ENCODE measurements at regions not wholly inside any gene's neighbourhood (a gene's known extent, or its start where the extent isn't known, plus 50 kb on each side); places are given as distances from the start of the nearest gene placed in this dataset.

- Histone ChIP-seq H3K4me2 (ENCODE audit: low read depth, low read length) (no peak overlapping the region), H3K36me3 (replicated peaks; ENCODE audit: insufficient read depth, low read length) (no peaks in the 10 kb centered on the region), H3K9me3 (replicated peaks; ENCODE audit: insufficient read depth, low read length) (no peaks in the 10 kb centered on the region), H4K20me1 (ENCODE audit: insufficient read depth, low read length) (no peaks in the 10 kb centered on the region), H3K27ac (ENCODE audit: low read length) (no peak overlapping the region), H3F3A (ENCODE audit: insufficient read depth, low read length) (no peaks in the 10 kb centered on the region), H3K79me2 (ENCODE audit: low read length) (no peaks in the 10 kb centered on the region), H3K4me1 (ENCODE audit: low read length) (no peaks in the 10 kb centered on the region), H3K4me3 (ENCODE audit: low read length) (no peak overlapping the region), H3K27me3 (replicated peaks; ENCODE audit: insufficient read depth, low read length) (no peaks in the 10 kb centered on the region), H3K9ac (ENCODE audit: low read length) (no peak overlapping the region), H2AFZ (ENCODE audit: low read length) (no peak overlapping the region), H3K9me2 (replicated peaks; ENCODE audit: insufficient read depth, low read length) (no peaks in the 10 kb centered on the region)
- DNase-seq: no peak
- TF ChIP-seq EZH2phosphoT487 (IDR thresholded peaks at IDR 0.05; ENCODE audit: low read length): no peak
- no peak for TF ChIP-seq CTCF (IDR thresholded peaks at IDR 0.05; ENCODE audit: low read length)
- no peak for TF ChIP-seq EZH2 (optimal IDR thresholded peaks at IDR 0.05; ENCODE audit: low read depth, low read length)
Measured at GRCh38 chr7:83852136-83852535, 203.2 kb upstream of the SEMA3E start.

- TF ChIP-seq EZH2 (optimal IDR thresholded peaks at IDR 0.05; ENCODE audit: low read depth, low read length) (no peak), EZH2phosphoT487 (IDR thresholded peaks at IDR 0.05; ENCODE audit: low read length) (no peak), CTCF (IDR thresholded peaks at IDR 0.05; ENCODE audit: low read length) (no peak)
- Histone ChIP-seq H3F3A (ENCODE audit: insufficient read depth, low read length) (no peaks in the 10 kb centered on the region), H3K9ac (ENCODE audit: low read length) (no peak overlapping the region), H3K9me3 (replicated peaks; ENCODE audit: insufficient read depth, low read length) (no peaks in the 10 kb centered on the region), H3K4me3 (ENCODE audit: low read length) (no peak overlapping the region), H3K9me2 (replicated peaks; ENCODE audit: insufficient read depth, low read length) (no peaks in the 10 kb centered on the region), H3K36me3 (replicated peaks; ENCODE audit: insufficient read depth, low read length) (no peaks in the 10 kb centered on the region), H3K4me1 (ENCODE audit: low read length) (no peaks in the 10 kb centered on the region), H3K27me3 (replicated peaks; ENCODE audit: insufficient read depth, low read length) (no peaks in the 10 kb centered on the region), H3K79me2 (ENCODE audit: low read length) (no peaks in the 10 kb centered on the region), H4K20me1 (ENCODE audit: insufficient read depth, low read length) (no peaks in the 10 kb centered on the region), H3K4me2 (ENCODE audit: low read depth, low read length) (no peak overlapping the region), H3K27ac (ENCODE audit: low read length) (no peak overlapping the region), H2AFZ (ENCODE audit: low read length) (no peak overlapping the region)
- no peak for DNase-seq
Measured at GRCh38 chr7:83851551-83851950, 202.6 kb upstream of the SEMA3E start.

- no peak overlapping the region for H3K4me2 ChIP-seq (ENCODE audit: low read depth, low read length)
- no peaks in the 10 kb centered on the region for H3K79me2 ChIP-seq (ENCODE audit: low read length)
- no peaks in the 10 kb centered on the region for H3K9me3 ChIP-seq (replicated peaks; ENCODE audit: insufficient read depth, low read length)
- no peak for DNase-seq
- TF ChIP-seq CTCF (IDR thresholded peaks at IDR 0.05; ENCODE audit: low read length): no peak
- no peak overlapping the region for H3K27ac ChIP-seq (ENCODE audit: low read length)
- no peaks in the 10 kb centered on the region for H3F3A ChIP-seq (ENCODE audit: insufficient read depth, low read length)
- no peak overlapping the region for H3K9ac ChIP-seq (ENCODE audit: low read length)
- H3K36me3 ChIP-seq (replicated peaks; ENCODE audit: insufficient read depth, low read length): no peaks in the 10 kb centered on the region
- no peaks in the 10 kb centered on the region for H3K27me3 ChIP-seq (replicated peaks; ENCODE audit: insufficient read depth, low read length)
- no peak overlapping the region for H3K4me3 ChIP-seq (ENCODE audit: low read length)
- H2AFZ ChIP-seq (ENCODE audit: low read length): no peak overlapping the region
- H4K20me1 ChIP-seq (ENCODE audit: insufficient read depth, low read length): no peaks in the 10 kb centered on the region
- no peaks in the 10 kb centered on the region for H3K4me1 ChIP-seq (ENCODE audit: low read length)
- H3K9me2 ChIP-seq (replicated peaks; ENCODE audit: insufficient read depth, low read length): no peaks in the 10 kb centered on the region
Measured at GRCh38 chr7:83850941-83851340, 202.0 kb upstream of the SEMA3E start.

- no peak overlapping the region for H3K4me3 ChIP-seq (ENCODE audit: low read length)
- TF ChIP-seq EZH2phosphoT487 (IDR thresholded peaks at IDR 0.05; ENCODE audit: low read length): no peak
- TF ChIP-seq CTCF (IDR thresholded peaks at IDR 0.05; ENCODE audit: low read length): no peak
- no peak for TF ChIP-seq EZH2 (optimal IDR thresholded peaks at IDR 0.05; ENCODE audit: low read depth, low read length)
- H3K36me3 ChIP-seq (replicated peaks; ENCODE audit: insufficient read depth, low read length): no peaks in the 10 kb centered on the region
- no peak overlapping the region for H3K27ac ChIP-seq (ENCODE audit: low read length)
- H3K4me2 ChIP-seq (ENCODE audit: low read depth, low read length): no peak overlapping the region
- H3K9me2 ChIP-seq (replicated peaks; ENCODE audit: insufficient read depth, low read length): no peaks in the 10 kb centered on the region
- H3K9me3 ChIP-seq (replicated peaks; ENCODE audit: insufficient read depth, low read length): no peaks in the 10 kb centered on the region
- no peaks in the 10 kb centered on the region for H3K79me2 ChIP-seq (ENCODE audit: low read length)
- no peaks in the 10 kb centered on the region for H3K27me3 ChIP-seq (replicated peaks; ENCODE audit: insufficient read depth, low read length)
- no peak overlapping the region for H3K9ac ChIP-seq (ENCODE audit: low read length)
- H2AFZ ChIP-seq (ENCODE audit: low read length): no peak overlapping the region
- DNase-seq: no peak
- H4K20me1 ChIP-seq (ENCODE audit: insufficient read depth, low read length): no peaks in the 10 kb centered on the region
- no peaks in the 10 kb centered on the region for H3K4me1 ChIP-seq (ENCODE audit: low read length)
- no peaks in the 10 kb centered on the region for H3F3A ChIP-seq (ENCODE audit: insufficient read depth, low read length)
Measured at GRCh38 chr7:83850125-83850524, 201.2 kb upstream of the SEMA3E start.

Measured in MM.1S (cell line).